H1 (cell line): ENCODE measurements at regions not wholly inside any gene's neighbourhood (a gene's known extent, or its start where the extent isn't known, plus 50 kb on each side); places are given as distances from the start of the nearest gene placed in this dataset.

ENCODE experiments used
- CTCF ChIA-PET: fragments of 300-600 bp; sonication (Branson Sonifier 250); formaldehyde crosslinking; loops from one replicate; lab custom pipeline; 2021; ENCODE audit not compliant: partially characterized antibody; lab: Charles Lee
- POLR2A ChIA-PET: fragments of 300-600 bp; sonication (Branson Sonifier 250); formaldehyde crosslinking; loops from one replicate; lab custom pipeline; 2021; ENCODE audit warnings: inconsistent platforms; ENCODE audit not compliant: partially characterized antibody; lab: Charles Lee
- DNase-seq, 2 experiments: peaks; one replicate each; pipeline versions ENCODE4 v3.0.0 to v3.0.0-alpha.2; 2010 to 2022; ENCODE audit warnings: low spot score in 2 of 2, low read depth in 1 of 2, mixed read lengths in 1 of 2
- FAIRE-seq: peaks from 2 replicates; lab custom pipeline; 2011; peaks lifted over from hg19 to GRCh38; lab: Jason Lieb, UNC
- H2AFZ ChIP-seq: 2 replicates; pipeline ENCODE4 v1.8.1; 2012; ENCODE audit warnings: low read length, inconsistent platforms
- H2AK5ac ChIP-seq: 2 replicates; pipeline ENCODE4 v1.6.1; 2013; ENCODE audit warnings: low read depth, low read length
- H2BK120ac ChIP-seq: replicated peaks from 2 replicates; pipeline ENCODE3; 2013; ENCODE audit warnings: low read depth, low read length, inconsistent platforms
- H2BK12ac ChIP-seq: 2 replicates; pipeline ENCODE4 v1.6.1; 2013; ENCODE audit warnings: low read depth, low read length
- H2BK15ac ChIP-seq: 2 replicates; pipeline ENCODE4 v1.6.1; 2013; ENCODE audit warnings: low read length
- H2BK20ac ChIP-seq: 2 replicates; pipeline ENCODE4 v1.6.1; 2013; ENCODE audit warnings: low read length
- H2BK5ac ChIP-seq: 2 replicates; pipeline ENCODE4 v1.6.1; 2013; ENCODE audit warnings: low read depth, low read length
- H3K14ac ChIP-seq: 2 replicates; pipeline ENCODE4 v1.6.1; 2013; ENCODE audit warnings: inconsistent platforms; ENCODE audit not compliant: insufficient read length
- H3K18ac ChIP-seq: 2 replicates; pipeline ENCODE4 v1.6.1; 2013; ENCODE audit warnings: low read length; ENCODE audit errors: extremely low read depth
- H3K23ac ChIP-seq: 2 replicates; pipeline ENCODE4 v1.6.1; 2013; ENCODE audit warnings: inconsistent platforms; ENCODE audit not compliant: insufficient read length
- H3K23me2 ChIP-seq: 2 replicates; pipeline ENCODE4 v1.6.1; 2013; ENCODE audit warnings: low read depth, low read length
- H3K27ac ChIP-seq: 2 replicates; pipeline ENCODE4 v1.6.1; 2011; ENCODE audit warnings: low read depth, low read length, inconsistent platforms
- H3K27me3 ChIP-seq, 4 experiments: replicated peaks in 1 of 4; 1 replicate in 1 of 4; 2 replicates in 3 of 4; pipeline versions ENCODE4 v1.6.1 to v1.8.1; 2011 to 2013; ENCODE audit warnings: low read length in 3 of 4, mild to moderate bottlenecking in 3 of 4, inconsistent platforms in 2 of 4, mixed read lengths in 2 of 4, moderate library complexity in 1 of 4; ENCODE audit not compliant: control insufficient read depth in 3 of 4, insufficient read depth in 3 of 4; ENCODE audit errors: extremely low read depth in 1 of 4
- H3K36me3 ChIP-seq, 4 experiments: 2 replicates each; pipeline versions ENCODE4 v1.6.1 to v1.8.1; 2011 to 2013; ENCODE audit warnings: mild to moderate bottlenecking in 4 of 4, low read length in 3 of 4, moderate library complexity in 2 of 4, control low read depth in 1 of 4, inconsistent platforms in 1 of 4; ENCODE audit not compliant: insufficient read depth in 4 of 4, control insufficient read depth in 2 of 4
- H3K4ac ChIP-seq: replicated peaks from 2 replicates; pipeline ENCODE3; 2013; ENCODE audit warnings: low read length, low read depth, mixed read lengths, inconsistent platforms; ENCODE audit not compliant: insufficient read length
- H3K4me1 ChIP-seq, 4 experiments: replicated peaks in 1 of 4; 1 replicate in 1 of 4; 2 replicates in 3 of 4; pipeline versions ENCODE4 v1.6.1 to v1.8.1; 2011 to 2013; ENCODE audit warnings: low read length in 3 of 4, inconsistent platforms in 2 of 4, mixed read lengths in 1 of 4; ENCODE audit not compliant: insufficient read depth in 4 of 4, control insufficient read depth in 3 of 4
- H3K4me2 ChIP-seq, 2 experiments: 2 replicates each; pipeline versions ENCODE4 v1.6.1 to v1.8.1; 2011 to 2013; ENCODE audit warnings: low read depth in 2 of 2, low read length in 2 of 2, control low read depth in 1 of 2, inconsistent platforms in 1 of 2, mild to moderate bottlenecking in 1 of 2; ENCODE audit not compliant: insufficient read depth in 1 of 2
- H3K4me3 ChIP-seq, 4 experiments: fragments of 200-600, 300-600 bp in 1 of 4; sonication (generic), shearing (Covaris generic), sonication (Bioruptor Twin) in 1 of 4; 2 replicates each; pipeline versions ENCODE4 v1.5.1 to v1.8.1; 2011 to 2016; ENCODE audit warnings: low read length in 4 of 4, low read depth in 3 of 4, control low read depth in 2 of 4, inconsistent platforms in 2 of 4, mild to moderate bottlenecking in 2 of 4, mixed read lengths in 1 of 4, moderate library complexity in 1 of 4; ENCODE audit not compliant: insufficient read depth in 2 of 4; ENCODE audit errors: extremely low read depth in 1 of 4
- H3K56ac ChIP-seq: replicated peaks from 2 replicates; pipeline ENCODE3; 2013; ENCODE audit warnings: low read depth, mild to moderate bottlenecking, mixed read lengths, low read length, inconsistent platforms; ENCODE audit not compliant: insufficient read length
- H3K79me1 ChIP-seq: 2 replicates; pipeline ENCODE4 v1.6.1; 2013; ENCODE audit warnings: low read depth, low read length, control low read depth
- H3K79me2 ChIP-seq, 2 experiments: 2 replicates each; pipeline versions ENCODE4 v1.6.1 to v1.8.1; 2012 to 2013; ENCODE audit warnings: low read length in 2 of 2, mild to moderate bottlenecking in 2 of 2, inconsistent platforms in 1 of 2; ENCODE audit not compliant: insufficient read depth in 2 of 2, control insufficient read depth in 1 of 2
- H3K9ac ChIP-seq, 4 experiments: replicated peaks in 1 of 4; 1 replicate in 1 of 4; 2 replicates in 3 of 4; pipeline versions ENCODE4 v1.6.1 to v1.8.1; 2011 to 2013; ENCODE audit warnings: low read depth in 3 of 4, low read length in 3 of 4, control low read depth in 2 of 4, mild to moderate bottlenecking in 2 of 4, moderate library complexity in 2 of 4, inconsistent platforms in 1 of 4; ENCODE audit errors: extremely low read depth in 1 of 4
- H3K9me3 ChIP-seq, 2 experiments: 2 replicates each; pipeline versions ENCODE4 v1.6.1 to v1.8.1; 2012 to 2013; ENCODE audit warnings: mild to moderate bottlenecking in 2 of 2, moderate library complexity in 2 of 2, control low read depth in 1 of 2, inconsistent platforms in 1 of 2, low read depth in 1 of 2, low read length in 1 of 2, mixed read lengths in 1 of 2; ENCODE audit not compliant: insufficient read depth in 2 of 2
- H4K20me1 ChIP-seq, 2 experiments: replicated peaks in 1 of 2; 2 replicates each; pipeline versions ENCODE3 to v1.8.1; 2011 to 2013; ENCODE audit warnings: inconsistent platforms in 2 of 2, low read length in 2 of 2, mild to moderate bottlenecking in 1 of 2; ENCODE audit not compliant: insufficient read depth in 2 of 2, control insufficient read depth in 1 of 2
- H4K5ac ChIP-seq: 2 replicates; pipeline ENCODE4 v1.6.1; 2013; ENCODE audit warnings: low read length, low read depth, mixed read lengths, inconsistent platforms; ENCODE audit not compliant: insufficient read length
- H4K8ac ChIP-seq: 2 replicates; pipeline ENCODE4 v1.8.0; 2013; ENCODE audit warnings: mild to moderate bottlenecking, moderate library complexity, low read length, inconsistent platforms; ENCODE audit not compliant: insufficient read depth; ENCODE audit errors: extremely low read depth
- H4K91ac ChIP-seq: replicated peaks from 2 replicates; pipeline ENCODE3; 2013; ENCODE audit warnings: low read length, mixed read lengths, inconsistent platforms; ENCODE audit not compliant: insufficient read length
- JUN ChIP-seq: IDR thresholded peaks from 2 replicates; pipeline ENCODE4 v1.6.1; 2011; ENCODE audit warnings: low read depth, mild to moderate bottlenecking, improper control_type of control experiment, low read length
- SRF ChIP-seq: IDR thresholded peaks from 2 replicates; pipeline ENCODE4 v1.6.1; 2011; ENCODE audit warnings: mild to moderate bottlenecking, low read depth, low read length, moderate library complexity
- WGBS, 2 experiments: shearing (Covaris generic) in 1 of 2; methylation state at CpG; one replicate each; pipeline versions ENCODE4 v1.1.6 to v1.1.7; 2013 to 2015; ENCODE audit warnings: low lambda C conversion rate in 2 of 2, mixed read lengths in 2 of 2, inconsistent platforms in 1 of 2, low coverage in 1 of 2, missing lambda C conversion rate in 1 of 2; ENCODE audit not compliant: insufficient replicate concordance in 2 of 2, insufficient coverage in 1 of 2, insufficient read length in 1 of 2; ENCODE audit errors: extremely low coverage in 1 of 2, missing lambda C conversion rate in 1 of 2; 5-methylcytosine and 5-hydroxymethylcytosine counted together

DNA sequence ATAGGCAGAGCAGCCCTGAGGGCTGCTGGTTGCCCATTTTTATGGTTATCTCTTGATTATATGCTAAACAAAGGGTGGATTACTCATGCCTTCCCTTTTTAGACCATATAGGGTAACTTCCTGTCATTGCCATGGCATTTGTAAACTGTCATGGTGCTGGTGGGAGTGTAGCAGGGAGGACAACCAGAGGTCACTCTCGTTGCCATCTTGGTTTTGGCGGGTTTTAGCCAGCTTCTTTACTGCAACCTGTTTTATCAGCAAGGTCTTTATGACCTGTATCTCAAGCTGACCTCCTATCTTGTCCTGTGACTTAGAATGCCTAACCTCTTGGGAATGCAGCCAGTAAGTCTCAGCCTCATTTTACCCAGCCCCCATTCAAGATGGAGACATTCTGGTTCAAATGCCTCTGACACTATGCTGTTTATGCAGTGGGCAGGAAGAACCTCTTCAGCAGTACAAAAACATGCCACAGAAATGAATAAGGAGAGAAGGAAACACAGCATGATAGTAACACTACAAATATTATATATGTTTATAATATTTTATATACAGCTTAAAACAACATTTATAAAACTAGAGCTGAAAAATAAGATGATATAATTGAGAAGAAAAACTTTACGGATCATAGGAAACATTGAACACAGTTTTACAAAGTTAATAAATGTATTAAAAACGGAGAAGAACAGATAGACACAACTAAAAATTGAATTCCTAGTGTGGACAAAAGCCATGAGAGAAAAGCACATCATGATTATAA lies 58.9 kb upstream of the SAMD5 start:
- DNase-seq (no peak), FAIRE-seq (no peak)
- H3K79me2 ChIP-seq: no peaks in the 10 kb centered on the region
- no peaks in the 10 kb centered on the region for H4K20me1 ChIP-seq
- H4K8ac ChIP-seq: no peak overlapping the region
- peaks cover 0 to 4% (median 2%) of the 10 kb centered on the region in 4 experiments; a peak in 3 of 7 replicates for H3K27me3 ChIP-seq
- H3K23me2 ChIP-seq: no peaks in the 10 kb centered on the region
- no peak overlapping the region for H4K5ac ChIP-seq
- H2AK5ac ChIP-seq: 0 out of 2 replicates have a peak overlapping the region, but pooled peaks have one; percentile 82
- H3K14ac ChIP-seq: no peak overlapping the region
- H3K9ac ChIP-seq: no peak overlapping the region
- POLR2A ChIA-PET: interaction anchor here (1.2 kb wide), 1 partner anchor 10 kb away, joined by 5 read pairs; no protein-coding TSS in a partner anchor
- no peak overlapping the region for H2BK120ac ChIP-seq
- no peaks in the 10 kb centered on the region for H3K36me3 ChIP-seq
- no peaks in the 10 kb centered on the region for H3K9me3 ChIP-seq
- H3K23ac ChIP-seq: no peak overlapping the region
- CTCF ChIA-PET: interaction anchor here (1.0 to 2.1 kb wide), 3 partner anchors 35 to 56 kb away, joined by 3 to 9 read pairs (median 3); no protein-coding TSS in a partner anchor
- H3K56ac ChIP-seq: no peak overlapping the region
- peaks cover 8 to 16% (median 14%) of the 10 kb centered on the region in 4 experiments for H3K4me1 ChIP-seq
- H3K18ac ChIP-seq: no peak overlapping the region
- peak overlapping the region; percentile 29; the same call in 1 of the 2 replicates for H2BK5ac ChIP-seq
- no peak overlapping the region for H2BK15ac ChIP-seq
- H2BK12ac ChIP-seq: peak overlapping the region; percentile 43; the same call in 1 of the 2 replicates
- H2BK20ac ChIP-seq: peak overlapping the region; percentile 87; the same call in 1 of the 2 replicates
- no peak overlapping the region for H3K4ac ChIP-seq
- H3K4me2 ChIP-seq: no peak overlapping the region; a peak in 1 of 4 replicates
- no peak overlapping the region for H3K27ac ChIP-seq
- H3K79me1 ChIP-seq: no peaks in the 10 kb centered on the region
- H2AFZ ChIP-seq: no peak overlapping the region
- no peak for TF ChIP-seq JUN
- peak; percentile 61; the same call in 1 of the 2 replicates for TF ChIP-seq SRF
- no peak overlapping the region for H3K4me3 ChIP-seq
- no peak overlapping the region for H4K91ac ChIP-seq
- 90% methylated on average over 4 of the region's 4 CpGs; no CpG with 5 or more reads in 1 of the 2 experiments for WGBS, 2 experiments
